HG02938 (cell line): ENCODE measurements at regions not wholly inside any gene's neighbourhood (a gene's known extent, or its start where the extent isn't known, plus 50 kb on each side); places are given as distances from the start of the nearest gene placed in this dataset.

Experiments used
- ATAC-seq: cut with Tn5 transposase; IDR thresholded peaks from one replicate; pipeline ENCODE4 v1.9.1; 2021; ENCODE audit warnings: mild to moderate bottlenecking, moderate library complexity; ENCODE audit not compliant: unreplicated experiment

DNA sequence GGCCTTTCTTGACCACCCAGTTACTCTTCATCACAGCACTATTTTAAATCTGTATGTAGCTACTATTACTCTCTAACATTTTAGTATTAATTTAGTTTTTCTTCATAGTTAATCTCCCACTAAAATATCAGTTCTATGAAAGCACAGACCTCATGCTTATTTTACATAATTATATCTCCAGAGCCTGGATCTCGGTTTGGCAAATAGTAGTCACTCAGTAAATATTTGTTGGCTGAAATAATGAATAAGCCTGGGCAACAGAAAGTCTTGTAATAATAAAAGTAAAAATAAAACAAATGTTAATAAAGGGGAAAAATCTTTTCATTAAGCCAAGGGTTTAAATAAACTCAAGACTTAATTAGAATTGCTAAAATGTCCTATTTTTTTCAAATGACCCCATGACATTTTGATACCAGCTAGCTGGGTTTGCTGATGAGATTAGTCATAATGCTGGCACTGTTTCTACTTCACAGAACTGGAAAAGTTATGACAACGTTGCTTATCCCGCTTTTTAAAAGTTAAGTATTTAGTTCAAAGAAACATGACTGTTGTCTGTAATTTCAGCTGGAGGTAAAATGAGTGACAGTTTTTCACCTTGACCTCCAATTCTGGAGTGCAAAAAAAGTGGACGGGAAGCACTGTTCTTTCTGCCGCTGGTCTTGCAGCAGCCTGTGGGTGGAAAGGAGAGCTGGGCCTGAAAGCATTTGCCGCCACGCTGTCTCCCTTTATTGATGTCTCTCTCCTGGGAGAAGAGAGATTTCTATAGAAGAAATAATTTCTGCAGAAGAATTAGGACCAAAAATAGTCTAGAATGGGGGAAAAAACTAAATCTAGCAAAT is 85.2 kb upstream of the SPATA13 start:
- no peak for ATAC-seq

DNA sequence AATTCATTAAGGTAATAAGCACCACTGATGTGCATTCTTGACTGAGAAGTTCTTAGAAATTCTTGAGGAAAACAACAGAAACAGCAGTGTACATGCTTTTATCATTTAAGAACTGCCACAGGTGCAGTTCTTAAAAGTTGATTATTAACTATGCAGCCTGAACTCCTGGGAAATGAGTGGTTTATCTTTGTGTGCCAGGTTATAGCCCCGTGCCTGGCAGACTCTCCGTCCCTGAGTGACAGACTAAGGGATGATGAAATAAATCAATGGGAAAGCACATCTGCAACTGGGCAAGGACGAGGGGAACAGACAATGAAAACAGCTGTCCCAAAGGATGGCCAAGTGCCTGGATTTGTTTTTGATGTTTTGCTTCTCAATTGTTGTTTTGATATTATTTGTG is 84.4 kb upstream of the SPATA13 start:
- no peak for ATAC-seq

- no peak for ATAC-seq
Observed at GRCh38 chr13:24076636-24077035, 83.9 kb upstream of the SPATA13 start.

DNA sequence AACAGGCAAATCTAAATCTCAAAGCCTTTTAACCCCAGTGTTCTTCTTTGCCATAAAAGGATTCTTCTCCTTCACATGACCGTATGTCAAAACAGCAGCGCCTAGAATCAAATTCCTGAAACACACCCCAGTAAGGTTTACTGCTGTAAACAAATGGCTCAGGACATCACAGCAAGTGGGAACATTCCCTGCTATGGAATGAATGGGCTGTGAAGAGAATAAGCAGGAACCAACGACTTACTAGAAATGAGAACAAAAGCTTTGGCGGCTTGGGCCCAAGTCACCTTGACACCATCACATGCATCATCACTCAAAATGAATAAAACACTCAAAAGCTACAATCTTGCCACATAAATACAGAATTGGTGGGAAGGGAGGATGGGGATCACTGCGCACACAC is 80.4 kb upstream of the SPATA13 start:
- ATAC-seq: no peak

DNA sequence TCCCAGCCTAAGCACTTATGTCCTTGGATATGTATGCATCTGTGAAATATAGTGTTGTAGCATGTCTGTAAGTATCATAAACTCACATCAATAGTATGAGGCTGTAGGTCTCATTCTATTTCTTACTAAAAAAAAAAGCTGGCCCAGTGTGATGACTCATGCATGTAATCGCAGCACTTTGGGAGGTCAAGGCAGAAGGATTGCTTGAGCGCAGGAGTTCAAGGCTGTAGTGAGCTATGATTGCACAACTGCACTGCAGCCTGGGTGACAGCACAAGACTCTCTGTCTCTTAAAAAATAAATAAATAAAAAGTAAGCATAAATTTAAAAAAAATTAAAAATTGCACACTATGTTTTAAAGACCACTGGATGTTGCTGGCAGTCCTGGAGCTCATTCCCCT is 79.1 kb upstream of the SPATA13 start:
- no peak for ATAC-seq

- ATAC-seq: no peak
Observed at GRCh38 chr13:24083141-24083540, 77.4 kb upstream of the SPATA13 start.

DNA sequence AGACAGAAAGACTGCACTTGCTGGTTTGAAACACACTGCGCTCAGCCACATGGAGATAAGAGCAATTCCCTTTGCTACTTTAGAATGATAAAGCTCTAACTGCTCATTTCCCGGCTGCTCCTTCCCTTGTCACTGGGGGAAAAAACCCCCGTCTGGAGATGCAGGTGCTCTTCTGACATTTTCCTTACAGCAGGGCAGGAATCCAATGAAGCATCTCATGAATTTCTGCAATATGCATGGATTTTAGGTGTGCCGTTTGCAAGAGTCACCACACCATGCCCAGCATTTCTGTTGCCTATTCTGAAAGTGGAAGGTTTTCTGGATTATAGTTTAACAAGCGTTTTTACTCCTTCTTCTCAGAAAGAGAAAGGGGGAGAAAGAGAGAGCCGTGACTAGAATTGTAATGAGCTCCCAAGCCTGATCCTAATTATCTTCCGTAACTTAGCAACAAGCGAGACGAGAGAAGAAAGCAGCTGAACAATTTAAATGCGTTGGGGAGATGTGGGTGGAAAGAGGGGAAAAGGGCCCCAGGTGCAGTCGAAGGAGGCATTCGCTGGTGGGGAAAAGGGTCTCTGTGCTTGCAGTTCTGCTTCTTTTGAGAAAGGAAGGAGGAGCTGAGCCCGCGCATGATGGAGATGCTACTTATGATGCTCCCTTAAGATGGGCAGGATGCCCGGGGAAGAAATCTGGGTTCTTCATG is 76.6 kb upstream of the SPATA13 start:
- ATAC-seq: no peak

DNA sequence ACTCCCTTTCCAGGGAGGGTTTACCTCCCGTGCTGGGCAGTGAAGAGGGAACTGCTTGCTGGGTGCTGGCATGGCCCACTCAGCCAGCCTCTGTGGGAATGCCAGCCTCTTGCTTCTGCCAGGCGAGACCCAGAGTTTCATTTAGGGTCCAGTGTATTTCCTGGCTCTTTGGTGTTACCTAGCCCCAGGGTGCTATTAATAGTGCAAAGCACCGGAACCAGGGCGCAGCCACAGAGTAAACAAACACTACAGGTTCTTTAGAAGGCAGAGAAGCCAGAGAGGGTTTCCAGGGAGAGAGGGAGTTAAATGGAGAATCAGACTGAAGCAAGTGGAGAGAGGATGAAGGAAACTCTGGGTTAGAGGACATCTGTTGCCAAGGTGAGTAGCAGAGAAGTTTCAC is 74.9 kb upstream of the SPATA13 start:
- no peak for ATAC-seq

GRCh38 chr13:24086642-24087041 is 73.9 kb upstream of the SPATA13 start:
- no peak for ATAC-seq

DNA sequence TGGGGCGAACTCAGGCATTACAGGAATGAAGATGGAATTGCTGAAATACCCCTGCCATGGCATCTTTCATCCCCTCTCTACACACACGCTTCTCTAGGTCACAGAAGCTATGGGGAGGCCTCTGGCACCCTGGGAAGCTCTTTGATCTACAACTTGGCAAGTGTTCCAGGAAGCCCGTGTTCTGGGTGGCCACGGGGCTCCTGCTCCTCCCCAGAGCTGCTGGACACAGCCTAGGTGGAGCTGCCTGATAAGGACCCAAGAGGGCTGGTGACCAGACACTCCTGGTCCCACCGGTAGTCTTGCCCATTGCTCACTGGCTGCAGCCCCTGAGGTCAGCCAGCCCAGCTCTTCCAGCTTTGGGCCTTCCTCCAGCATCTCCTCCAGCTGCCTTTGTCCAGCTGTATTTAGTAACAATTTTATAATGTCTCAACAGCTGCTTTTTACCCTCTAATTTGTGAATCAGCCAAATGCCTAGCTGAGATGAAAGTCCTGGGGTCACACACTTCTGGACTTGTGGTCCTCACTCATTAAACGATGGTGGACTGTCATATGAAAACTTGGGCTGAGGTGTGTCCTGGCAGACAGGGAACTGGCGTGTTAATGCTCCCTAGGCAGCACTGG is 72.8 kb upstream of the SPATA13 start:
- no peak for ATAC-seq

GRCh38 chr13:24090049-24090448 is 70.5 kb upstream of the SPATA13 start:
- ATAC-seq: no peak

DNA sequence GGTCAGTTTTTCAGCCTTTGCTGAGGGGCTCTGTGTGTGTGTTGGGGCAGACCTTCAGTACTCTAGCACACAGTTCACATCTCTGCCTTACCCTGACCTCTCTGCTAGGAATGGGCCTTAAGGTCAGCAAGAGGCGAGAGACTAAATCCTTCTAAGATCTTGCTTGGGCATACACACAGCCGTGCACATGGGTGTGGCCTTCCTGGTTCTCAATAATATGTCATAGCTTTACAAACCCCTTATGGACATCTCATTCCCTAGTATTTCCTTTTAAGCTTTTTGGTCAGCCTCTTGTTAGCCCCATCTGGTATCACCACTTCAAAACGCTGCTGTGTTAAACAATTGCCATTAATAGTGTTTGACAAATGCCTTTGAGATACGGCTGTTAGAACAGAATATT is 69.4 kb upstream of the SPATA13 start:
- ATAC-seq: no peak

DNA sequence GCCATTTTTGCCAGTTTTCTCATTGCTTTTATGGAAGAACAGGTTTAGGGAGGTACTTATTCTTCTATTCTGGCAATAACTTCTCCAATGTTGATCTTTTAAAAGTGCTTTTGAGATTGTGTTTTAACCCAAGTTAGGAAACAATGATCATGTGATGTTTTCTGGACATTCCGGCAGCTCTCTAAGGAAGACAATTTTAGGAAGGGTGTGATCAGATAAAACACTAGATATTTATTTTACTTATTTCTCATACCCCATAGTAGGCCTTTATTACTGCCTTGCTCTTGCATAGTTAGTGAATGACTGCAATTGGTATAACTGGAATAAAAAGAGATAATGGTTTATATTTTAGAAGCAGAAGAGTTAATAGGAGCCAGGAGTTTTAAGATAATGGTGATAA is 68.4 kb upstream of the SPATA13 start:
- ATAC-seq: no peak

- ATAC-seq: no peak
Observed at GRCh38 chr13:24093047-24093446, 67.5 kb upstream of the SPATA13 start.

- ATAC-seq: no peak
Observed at GRCh38 chr13:24096659-24097058, 63.9 kb upstream of the SPATA13 start.

GRCh38 chr13:24097064-24097463 is 63.5 kb upstream of the SPATA13 start:
- no peak for ATAC-seq

DNA sequence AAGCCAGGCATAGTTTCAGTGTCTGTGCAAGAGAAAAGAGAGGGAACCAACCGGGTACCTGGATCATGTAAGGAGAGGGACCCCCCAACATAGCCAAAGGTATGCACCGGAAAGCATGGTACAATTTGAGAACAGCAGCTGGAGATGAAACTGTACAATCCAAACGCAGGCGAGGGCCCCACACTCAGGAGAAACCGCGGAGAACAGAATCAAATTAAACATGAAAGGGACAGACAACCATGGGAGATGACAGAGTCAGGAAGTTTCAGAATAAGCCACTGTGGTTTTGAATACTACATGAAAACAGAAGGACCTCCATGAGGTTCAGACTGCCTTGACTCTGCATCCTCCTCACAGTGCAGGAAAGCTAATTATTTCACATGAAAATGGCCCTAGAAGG is 62.9 kb upstream of the SPATA13 start:
- ATAC-seq: no peak

- ATAC-seq: no peak
Observed at GRCh38 chr13:24099490-24099889, 61.0 kb upstream of the SPATA13 start.

- ATAC-seq: no peak
Observed at GRCh38 chr13:24100188-24100587, 60.3 kb upstream of the SPATA13 start.

GRCh38 chr13:24103782-24104372 is 56.6 kb upstream of the SPATA13 start:
- ATAC-seq: no peak

DNA sequence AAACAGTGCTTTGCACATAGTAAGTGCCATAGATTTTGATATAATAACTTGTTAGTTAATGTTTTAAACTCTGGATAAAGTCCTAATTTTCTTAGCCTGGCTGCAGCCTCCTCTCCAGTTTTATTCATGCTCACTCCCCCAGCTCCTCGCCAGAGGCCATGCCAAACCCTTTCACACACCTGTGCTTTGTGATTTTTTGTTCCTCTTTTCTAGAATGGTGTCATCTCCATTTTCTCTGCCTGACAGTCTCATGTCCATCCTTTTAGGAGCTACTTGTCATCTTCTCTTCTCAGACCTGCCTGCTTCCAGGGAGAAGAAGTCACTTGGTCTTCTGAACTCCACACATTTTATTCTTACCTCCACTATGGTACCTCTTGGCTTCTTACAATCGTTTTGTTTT is 55.8 kb upstream of the SPATA13 start:
- no peak for ATAC-seq

- no peak for ATAC-seq
Observed at GRCh38 chr13:24106429-24106828, 54.1 kb upstream of the SPATA13 start.
